ENCODE measurements at regions not wholly inside any gene's neighbourhood (a gene's known extent, or its start where the extent isn't known, plus 50 kb on each side); places are given as distances from the start of the nearest gene placed in this dataset.
"Not testable (repeated sequence)": the region's sequence is repeated elsewhere in the genome, so short reads cannot be mapped to it uniquely, and the experiment has no call there.

GRCh38 chr11:126149759-126150625, 61.5 kb downstream of the RPUSD4 start:
- DNase-seq (ENCODE audit: low spot score), result no peak

GRCh38 chr11:126148317-126148716, 63.1 kb downstream of the RPUSD4 start:
- DNase-seq (ENCODE audit: low spot score), result no peak

GRCh38 chr11:126147208-126148111, 64.0 kb downstream of the RPUSD4 start:
- DNase-seq (ENCODE audit: low spot score), result no peak

GRCh38 chr11:126146454-126147192, 64.8 kb downstream of the RPUSD4 start:
- DNase-seq (ENCODE audit: low spot score), result no peak

GRCh38 chr11:126145954-126146353, 65.5 kb downstream of the RPUSD4 start:
- no peak for DNase-seq (ENCODE audit: low spot score)

- DNase-seq (ENCODE audit: low spot score), result not testable (repeated sequence)
Measured at GRCh38 chr11:126143491-126143890, 68.0 kb downstream of the RPUSD4 start.

GRCh38 chr11:126140926-126141280, 70.5 kb downstream of the RPUSD4 start:
- peak; percentile 67 for DNase-seq (ENCODE audit: low spot score)

- no peak for DNase-seq (ENCODE audit: low spot score)
Measured at GRCh38 chr11:126140201-126140925, 71.1 kb downstream of the RPUSD4 start.

- peak; percentile 60 for DNase-seq (ENCODE audit: low spot score)
Measured at GRCh38 chr11:126139111-126140091, 72.0 kb downstream of the RPUSD4 start.

- DNase-seq (ENCODE audit: low spot score), result no peak
Measured at GRCh38 chr11:126138636-126139035, 72.8 kb downstream of the RPUSD4 start.

- DNase-seq (ENCODE audit: low spot score), result peak; percentile 48
Measured at GRCh38 chr11:126137136-126137535, 74.3 kb downstream of the RPUSD4 start.

- peak; percentile 83 for DNase-seq (ENCODE audit: low spot score)
Measured at GRCh38 chr11:126136507-126136906, 73.8 kb upstream of the CDON start.

- DNase-seq (ENCODE audit: low spot score), result no peak
Measured at GRCh38 chr11:126135235-126136176, 72.8 kb upstream of the CDON start.

- DNase-seq (ENCODE audit: low spot score), result no peak
Measured at GRCh38 chr11:126134461-126135155, 71.9 kb upstream of the CDON start.

GRCh38 chr11:126133901-126134300, 71.2 kb upstream of the CDON start:
- DNase-seq (ENCODE audit: low spot score), result no peak

GRCh38 chr11:126132319-126132718, 69.7 kb upstream of the CDON start:
- peak; percentile 87 for DNase-seq (ENCODE audit: low spot score)

- not testable (repeated sequence) for DNase-seq (ENCODE audit: low spot score)
Measured at GRCh38 chr11:126130781-126131180, 68.1 kb upstream of the CDON start.

Data from AG20443 (cell line).